GM12892 (cell line): ENCODE measurements at regions not wholly inside any gene's neighbourhood (a gene's known extent, or its start where the extent isn't known, plus 50 kb on each side); places are given as distances from the start of the nearest gene placed in this dataset.

ENCODE experiments used
- DNase-seq: peaks from one replicate; pipeline ENCODE4 v3.0.0; 2011; ENCODE audit not compliant: insufficient read length
- FAIRE-seq: peaks from 2 replicates; lab custom pipeline; 2011; peaks lifted over from hg19 to GRCh38; lab: Jason Lieb, UNC
- POLR2A ChIP-seq: IDR thresholded peaks from 2 replicates; pipeline ENCODE4 v1.6.1; 2011; ENCODE audit warnings: low read depth, low read length, control low read depth
- POLR2AphosphoS5 ChIP-seq: IDR thresholded peaks from 2 replicates; pipeline ENCODE4 v1.6.1; 2011; ENCODE audit warnings: low read depth, low read length, control low read depth
- TAF1 ChIP-seq: IDR thresholded peaks from 2 replicates; pipeline ENCODE4 v1.6.1; 2011; ENCODE audit warnings: low read depth, mild to moderate bottlenecking, control low read depth, low read length, borderline replicate concordance

GRCh38 chr1:98333406-98333805 is 328.1 kb upstream of the SNX7 start:
- no peak for TF ChIP-seq POLR2A
- no peak for TF ChIP-seq TAF1
- no peak for TF ChIP-seq POLR2AphosphoS5
- FAIRE-seq (no peak), DNase-seq (no peak)

- TF ChIP-seq POLR2A (no peak), TAF1 (no peak), POLR2AphosphoS5 (no peak)
- no peak for DNase-seq
- FAIRE-seq, result no peak
Measured at GRCh38 chr1:98331718-98332311, 329.7 kb upstream of the SNX7 start.

- FAIRE-seq (no peak), DNase-seq (no peak)
- no peak for TF ChIP-seq TAF1
- TF ChIP-seq POLR2A, result no peak
- TF ChIP-seq POLR2AphosphoS5, result no peak
Measured at GRCh38 chr1:98331243-98331642, 330.3 kb upstream of the SNX7 start.

DNA sequence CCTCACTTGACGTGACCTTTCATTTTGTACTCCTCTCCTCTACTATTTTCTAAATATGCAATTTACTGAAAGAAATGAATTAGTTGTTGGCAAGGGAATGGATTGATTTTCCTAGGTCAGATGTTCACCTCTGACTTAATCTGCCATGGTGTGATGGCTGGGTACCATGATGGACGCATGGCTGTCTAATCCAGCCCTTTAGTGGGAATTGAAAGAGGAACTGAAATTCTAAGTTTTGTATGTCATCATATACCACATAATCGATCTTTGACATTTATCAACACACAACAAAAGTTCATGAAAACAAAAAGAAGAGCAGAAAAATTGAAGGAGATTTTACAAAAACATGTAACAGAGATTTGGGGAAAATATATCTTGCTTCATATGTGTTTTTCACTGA is 331.3 kb upstream of the SNX7 start:
- TF ChIP-seq TAF1, result no peak
- TF ChIP-seq POLR2A, result no peak
- no peak for TF ChIP-seq POLR2AphosphoS5
- DNase-seq (no peak), FAIRE-seq (no peak)

DNA sequence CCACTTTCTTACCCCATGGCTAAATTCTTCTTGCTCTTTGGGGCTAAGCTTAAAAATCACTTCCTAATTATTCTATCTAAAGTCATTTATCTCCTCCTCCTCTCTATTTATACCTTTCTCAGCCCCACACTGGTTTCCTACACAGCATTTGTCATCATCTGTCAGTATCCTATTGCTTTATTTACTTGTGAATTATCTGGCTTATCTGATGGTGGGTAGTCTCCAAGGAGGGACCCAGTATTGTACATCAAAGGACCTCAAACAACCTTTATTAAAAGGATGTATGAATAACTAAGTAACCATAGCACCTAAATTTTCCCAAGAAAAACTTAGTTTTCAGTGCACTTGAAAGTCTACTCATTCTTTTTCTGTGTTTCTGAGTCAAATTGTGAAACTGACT is 332.7 kb upstream of the SNX7 start:
- FAIRE-seq (no peak), DNase-seq (no peak)
- TF ChIP-seq POLR2A, result no peak
- TF ChIP-seq POLR2AphosphoS5, result no peak
- TF ChIP-seq TAF1, result no peak

GRCh38 chr1:98327220-98327861 is 334.2 kb upstream of the SNX7 start:
- no peak for TF ChIP-seq POLR2A
- no peak for TF ChIP-seq POLR2AphosphoS5
- TF ChIP-seq TAF1, result no peak
- DNase-seq (no peak), FAIRE-seq (no peak)

- TF ChIP-seq POLR2A, result no peak
- no peak for TF ChIP-seq POLR2AphosphoS5
- DNase-seq, result no peak
- no peak for FAIRE-seq
Measured at GRCh38 chr1:98325646-98326440, 335.7 kb upstream of the SNX7 start.

GRCh38 chr1:98323906-98324358 is 337.6 kb upstream of the SNX7 start:
- DNase-seq (no peak), FAIRE-seq (no peak)
- TF ChIP-seq TAF1 (no peak), POLR2A (no peak)

DNA sequence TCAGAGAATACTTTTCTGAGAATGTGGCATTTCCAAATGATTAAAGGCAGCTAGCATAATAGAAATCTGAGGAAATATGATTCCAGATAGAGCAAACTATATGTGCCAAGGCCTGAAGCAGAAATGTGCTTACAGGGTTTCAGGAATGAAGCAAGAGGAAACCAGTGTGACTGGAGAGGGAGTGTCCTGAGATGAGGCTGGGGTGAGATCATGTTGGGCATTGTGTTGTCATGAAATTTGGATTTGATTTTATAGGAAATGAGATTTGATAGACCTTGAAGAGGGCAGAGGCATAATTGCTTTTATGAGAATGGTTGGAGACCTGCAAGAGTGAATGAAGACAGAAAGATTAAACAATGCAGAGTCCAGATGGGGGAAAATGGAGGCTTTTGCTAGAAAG is 338.1 kb upstream of the SNX7 start:
- DNase-seq (no peak), FAIRE-seq (no peak)
- TF ChIP-seq TAF1 (no peak), POLR2A (no peak), POLR2AphosphoS5 (no peak)

DNA sequence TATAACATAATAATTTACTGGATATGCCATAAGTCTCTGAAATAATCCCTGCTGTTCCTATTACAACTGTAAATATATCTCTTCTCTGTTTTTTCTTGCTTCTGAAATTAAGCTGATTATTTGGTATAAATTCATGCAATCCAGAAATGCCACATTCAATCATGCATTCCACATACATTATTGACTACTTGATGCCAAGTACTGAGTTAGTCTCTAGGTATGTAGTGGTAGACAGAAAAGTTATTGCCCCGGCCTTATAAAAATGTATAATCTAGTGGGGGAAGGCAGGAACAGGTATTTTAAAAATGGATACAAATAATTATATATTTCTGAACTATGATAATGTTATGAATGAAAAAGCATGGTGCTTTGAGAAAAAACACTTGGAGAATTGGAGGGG is 338.6 kb upstream of the SNX7 start:
- no peak for TF ChIP-seq TAF1
- no peak for TF ChIP-seq POLR2AphosphoS5
- TF ChIP-seq POLR2A, result no peak
- DNase-seq, result no peak
- FAIRE-seq, result no peak

GRCh38 chr1:98322086-98322485 is 339.4 kb upstream of the SNX7 start:
- no peak for TF ChIP-seq POLR2AphosphoS5
- TF ChIP-seq POLR2A, result no peak
- no peak for TF ChIP-seq TAF1
- no peak for DNase-seq
- FAIRE-seq, result no peak

DNA sequence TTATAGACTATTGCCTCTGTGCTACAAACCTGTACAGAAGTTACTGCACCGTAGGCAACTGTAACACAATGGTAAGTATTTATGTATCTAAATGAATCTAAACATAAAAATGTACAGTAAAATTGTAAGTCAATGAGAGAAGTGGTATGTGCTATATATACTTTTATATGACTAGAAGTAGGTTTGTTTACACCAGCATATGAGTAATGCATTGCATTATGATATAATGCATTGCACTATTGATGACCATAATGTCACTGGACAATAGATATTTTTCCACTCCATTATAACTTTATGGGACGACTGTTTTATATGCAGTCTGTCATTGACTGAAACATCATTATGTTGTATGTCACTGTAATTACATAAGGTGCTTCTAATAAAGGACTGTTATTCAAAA is 340.3 kb upstream of the SNX7 start:
- DNase-seq (no peak), FAIRE-seq (no peak)
- TF ChIP-seq POLR2A, result no peak
- no peak for TF ChIP-seq POLR2AphosphoS5
- no peak for TF ChIP-seq TAF1
